RWPE1 (cell line): ENCODE measurements at regions not wholly inside any gene's neighbourhood (a gene's known extent, or its start where the extent isn't known, plus 50 kb on each side); places are given as distances from the start of the nearest gene placed in this dataset.
"Not testable (repeated sequence)": the region's sequence is repeated elsewhere in the genome, so short reads cannot be mapped to it uniquely, and the experiment has no call there.

Experiments
- CTCF ChIA-PET: fragments of 350-600 bp; sonication (Branson Sonifier 250); formaldehyde crosslinking; extraction: SDS; loops from one replicate; lab custom pipeline; 2021; lab: Yijun Ruan, JAX
- POLR2A ChIA-PET: fragments of 400-600 bp; formaldehyde crosslinking; extraction: SDS; loops from one replicate; lab custom pipeline; 2020; ENCODE audit warnings: antibody characterized with exemption; ENCODE audit not compliant: low non-redundant PET; lab: Yijun Ruan, JAX
- DNase-seq: peaks from one replicate; pipeline ENCODE4 v3.0.0; 2012; ENCODE audit warnings: low spot score
- H3K27ac ChIP-seq: fragments of 450-650 bp; 2 replicates; pipeline ENCODE4 v1.5.1; 2017
- CTCF ChIP-seq: fragments of 450-650 bp; conservative IDR thresholded peaks from 2 replicates; pipeline ENCODE4 v1.5.1; 2017; ENCODE audit warnings: low read depth, mild to moderate bottlenecking

GRCh38 chr1:90305577-90305976, 310.7 kb downstream of the ZNF326 start:
- ChIA-PET CTCF (no interaction called here), POLR2A (no interaction called here)
- TF ChIP-seq CTCF, result no peak

GRCh38 chr1:90296327-90296726, 301.4 kb downstream of the ZNF326 start:
- no peak for TF ChIP-seq CTCF
- CTCF ChIA-PET, result no interaction called here
- no peak overlapping the region for H3K27ac ChIP-seq
- DNase-seq, result no peak
- POLR2A ChIA-PET, result no interaction called here

More at GRCh38 chr1:90305577-90305976, 310.7 kb downstream of the ZNF326 start:
- DNase-seq, result no peak
- no peak overlapping the region for H3K27ac ChIP-seq

GRCh38 chr1:90295534-90295933, 300.6 kb downstream of the ZNF326 start:
- H3K27ac ChIP-seq, result no peak overlapping the region
- CTCF ChIA-PET, result no interaction called here
- POLR2A ChIA-PET, result no interaction called here
- no peak for DNase-seq
- no peak for TF ChIP-seq CTCF

GRCh38 chr1:90291431-90292216, 296.7 kb downstream of the ZNF326 start:
- POLR2A ChIA-PET, result no interaction called here
- no peak for TF ChIP-seq CTCF
- CTCF ChIA-PET, result no interaction called here
- DNase-seq, result no peak
- no peak overlapping the region for H3K27ac ChIP-seq

- CTCF ChIA-PET, result interaction anchor here (1.1 kb wide), 1 partner anchor 50 kb away, joined by 4 read pairs; no protein-coding TSS in a partner anchor
- no peak overlapping the region for H3K27ac ChIP-seq
- no peak for DNase-seq
- TF ChIP-seq CTCF, result no peak
- POLR2A ChIA-PET, result no interaction called here
Measured at GRCh38 chr1:90282811-90283210, 287.9 kb downstream of the ZNF326 start.

GRCh38 chr1:90281886-90282285, 287.0 kb downstream of the ZNF326 start:
- H3K27ac ChIP-seq, DNase-seq, POLR2A ChIA-PET: not testable (repeated sequence)
- CTCF ChIA-PET, result interaction anchor here (0.6 to 1.1 kb wide), 2 partner anchors 51 to 196 kb away, joined by 4 read pairs; no protein-coding TSS in a partner anchor

- CTCF ChIA-PET, result no interaction called here
- no peak for TF ChIP-seq CTCF
- DNase-seq, result no peak
- POLR2A ChIA-PET, result no interaction called here
- no peak overlapping the region for H3K27ac ChIP-seq
Measured at GRCh38 chr1:90277270-90277669, 282.4 kb downstream of the ZNF326 start.
